GM21423 (cell line): ENCODE measurements at regions not wholly inside any gene's neighbourhood (a gene's known extent, or its start where the extent isn't known, plus 50 kb on each side); places are given as distances from the start of the nearest gene placed in this dataset.
"Not testable (repeated sequence)": the region's sequence is repeated elsewhere in the genome, so short reads cannot be mapped to it uniquely, and the experiment has no call there.

ENCODE experiments used
- ATAC-seq: cut with Tn5 transposase; IDR thresholded peaks from one replicate; pipeline ENCODE4 v1.9.1; 2021; ENCODE audit warnings: mild to moderate bottlenecking, moderate library complexity; ENCODE audit not compliant: unreplicated experiment

GRCh38 chr3:144499001-144499930 lies 527.6 kb downstream of the DIPK2A start:
- no peak for ATAC-seq

- no peak for ATAC-seq
Measured at GRCh38 chr3:144501467-144501866, 529.8 kb downstream of the DIPK2A start.

- ATAC-seq, result no peak
Measured at GRCh38 chr3:144502402-144502801, 530.8 kb downstream of the DIPK2A start.

GRCh38 chr3:144506375-144506774 lies 534.8 kb downstream of the DIPK2A start:
- not testable (repeated sequence) for ATAC-seq

GRCh38 chr3:144511346-144511745 lies 539.7 kb downstream of the DIPK2A start:
- ATAC-seq, result no peak

- ATAC-seq, result no peak
Measured at GRCh38 chr3:144516026-144516425, 544.4 kb downstream of the DIPK2A start.

GRCh38 chr3:144516589-144516988 lies 545.0 kb downstream of the DIPK2A start:
- no peak for ATAC-seq

- no peak for ATAC-seq
Measured at GRCh38 chr3:144521131-144521530, 549.5 kb downstream of the DIPK2A start.

GRCh38 chr3:144522456-144522855 lies 550.8 kb downstream of the DIPK2A start:
- ATAC-seq, result no peak

- ATAC-seq, result no peak
Measured at GRCh38 chr3:144523396-144523795, 551.8 kb downstream of the DIPK2A start.

- no peak for ATAC-seq
Measured at GRCh38 chr3:144524531-144524930, 552.9 kb downstream of the DIPK2A start.

- ATAC-seq, result no peak
Measured at GRCh38 chr3:144529566-144529965, 557.9 kb downstream of the DIPK2A start.

GRCh38 chr3:144544871-144545270 lies 573.2 kb downstream of the DIPK2A start:
- ATAC-seq, result no peak

- ATAC-seq, result no peak
Measured at GRCh38 chr3:144546539-144546938, 574.9 kb downstream of the DIPK2A start.

GRCh38 chr3:144548346-144548745 lies 576.7 kb downstream of the DIPK2A start:
- no peak for ATAC-seq

GRCh38 chr3:144549166-144549565 lies 577.5 kb downstream of the DIPK2A start:
- ATAC-seq, result no peak

- no peak for ATAC-seq
Measured at GRCh38 chr3:144552346-144553057, 580.9 kb downstream of the DIPK2A start.

- ATAC-seq, result no peak
Measured at GRCh38 chr3:144553301-144553700, 581.7 kb downstream of the DIPK2A start.

- no peak for ATAC-seq
Measured at GRCh38 chr3:144554889-144555288, 583.3 kb downstream of the DIPK2A start.

GRCh38 chr3:144556392-144556791 lies 584.8 kb downstream of the DIPK2A start:
- ATAC-seq, result peak; percentile 67

- no peak for ATAC-seq
Measured at GRCh38 chr3:144557515-144557914, 585.9 kb downstream of the DIPK2A start.

- no peak for ATAC-seq
Measured at GRCh38 chr3:144564011-144564410, 592.4 kb downstream of the DIPK2A start.
